HL-60 (cell line): ENCODE measurements at regions not wholly inside any gene's neighbourhood (a gene's known extent, or its start where the extent isn't known, plus 50 kb on each side); places are given as distances from the start of the nearest gene placed in this dataset.

ENCODE experiments used
- DNase-seq, 2 experiments: peaks; one replicate each; pipeline ENCODE4 v3.0.0-alpha.2; 2010 to 2020; ENCODE audit warnings: low read depth in 1 of 2, low spot score in 1 of 2
- H3K27ac ChIP-seq: fragments of 250-450 bp; sonication (Bioruptor Pico); replicated peaks from 2 replicates; pipeline ENCODE4 v1.5.1; 2020; ENCODE audit warnings: mild to moderate bottlenecking, moderate library complexity
- H3K27me3 ChIP-seq: fragments of 250-450 bp; sonication (Bioruptor Pico); 2 replicates; pipeline ENCODE4 v1.5.1; 2021; ENCODE audit warnings: mild to moderate bottlenecking, moderate library complexity; ENCODE audit not compliant: insufficient read depth, poor library complexity, severe bottlenecking
- H3K4me3 ChIP-seq: replicated peaks from 2 replicates; pipeline ENCODE4 v1.5.1; 2011; ENCODE audit warnings: mild to moderate bottlenecking, control low read depth, low read length; ENCODE audit not compliant: insufficient read depth
- CTCF ChIP-seq: IDR thresholded peaks from one replicate; pipeline ENCODE4 v1.5.1; 2011; ENCODE audit warnings: low read length, control low read depth, inconsistent platforms; ENCODE audit not compliant: insufficient read depth
- GABPA ChIP-seq: IDR thresholded peaks from 2 replicates; pipeline ENCODE4 v1.6.1; 2012; ENCODE audit warnings: low read depth
- POLR2AphosphoS5 ChIP-seq: IDR thresholded peaks from 2 replicates; pipeline ENCODE4 v1.6.1; 2012; ENCODE audit warnings: low read depth
- REST ChIP-seq: IDR thresholded peaks from 2 replicates; pipeline ENCODE4 v1.6.1; 2012; ENCODE audit warnings: low read depth; ENCODE audit not compliant: insufficient replicate concordance
- SPI1 ChIP-seq: IDR thresholded peaks from 2 replicates; pipeline ENCODE4 v1.6.1; 2012; ENCODE audit warnings: low read depth, mild to moderate bottlenecking, borderline replicate concordance

DNA sequence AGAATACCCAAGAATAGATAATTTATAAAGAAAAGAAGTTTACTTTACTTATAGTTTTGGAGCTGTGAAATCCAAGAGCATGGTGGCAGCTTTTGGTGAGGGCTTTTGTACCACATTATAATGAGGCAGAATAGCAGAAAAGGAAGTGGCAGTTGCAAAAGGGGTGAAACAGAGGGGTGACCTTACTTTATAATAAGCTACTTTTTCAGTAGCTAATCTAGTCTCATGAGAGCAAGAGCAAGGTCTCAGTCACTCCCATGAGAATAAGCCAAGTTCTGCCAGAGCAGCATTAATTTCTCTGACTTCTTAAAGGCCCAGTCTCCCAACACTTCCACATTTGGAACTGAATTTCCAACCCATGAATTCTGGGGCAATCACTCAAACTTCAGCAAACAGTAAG lies 502.0 kb downstream of the GBA3 start:
- Histone ChIP-seq H3K27ac (no peak overlapping the region), H3K4me3 (no peak overlapping the region), H3K27me3 (no peaks in the 10 kb centered on the region)
- no peak for DNase-seq
- no peak for TF ChIP-seq CTCF
- no peak for TF ChIP-seq SPI1
- no peak for TF ChIP-seq REST
- no peak for TF ChIP-seq POLR2AphosphoS5
- no peak for TF ChIP-seq GABPA

- TF ChIP-seq GABPA (no peak), POLR2AphosphoS5 (no peak), SPI1 (no peak), REST (no peak), CTCF (no peak)
- no peak overlapping the region for H3K4me3 ChIP-seq
- H3K27me3 ChIP-seq, result no peaks in the 10 kb centered on the region
- no peak for DNase-seq
- no peak overlapping the region for H3K27ac ChIP-seq
Measured at GRCh38 chr4:23174179-23174578, 481.4 kb downstream of the GBA3 start.

DNA sequence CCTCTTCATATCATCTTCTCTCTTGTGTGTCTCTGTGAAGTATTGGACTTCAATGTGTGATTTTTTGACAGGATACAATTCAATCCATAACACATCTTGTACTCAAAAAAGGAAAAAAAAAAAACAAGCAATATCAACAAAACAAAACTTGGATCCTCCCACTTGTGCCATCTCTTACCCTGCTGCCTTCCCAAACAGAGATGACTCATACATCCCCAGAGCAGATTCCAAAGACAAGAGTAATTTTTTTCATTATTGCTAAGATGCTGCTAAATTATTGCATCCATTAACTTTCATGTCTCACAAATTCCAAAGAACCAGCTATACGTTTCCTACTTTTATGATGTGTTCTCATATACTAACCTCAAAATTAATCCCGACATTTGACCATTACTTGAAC lies 479.2 kb downstream of the GBA3 start:
- Histone ChIP-seq H3K4me3 (no peak overlapping the region), H3K27me3 (no peaks in the 10 kb centered on the region), H3K27ac (no peak overlapping the region)
- no peak for TF ChIP-seq SPI1
- TF ChIP-seq REST, result no peak
- TF ChIP-seq GABPA, result no peak
- no peak for TF ChIP-seq CTCF
- no peak for DNase-seq
